T-helper 1 cell treated with Interleukin-12 subunit alpha and Interleukin-12 subunit beta and Interleukin-4 antibody, amounts not matched to agents 30 ng/mL and 1 ng/mL, for 36 hours (primary cell): ENCODE measurements at regions not wholly inside any gene's neighbourhood (a gene's known extent, or its start where the extent isn't known, plus 50 kb on each side); places are given as distances from the start of the nearest gene placed in this dataset.

Experiments used
- intact Hi-C: fragments of 100-400 bp; cut with micrococcal nuclease; formaldehyde crosslinking; loops from one replicate; pipeline ENCODE4 v1.15.1; 2024

- intact Hi-C loops = no loop called here
Measured at GRCh38 chr5:138631096-138631928, 56.1 kb upstream of the HSPA9 start.

- intact Hi-C loops = no loop called here
Measured at GRCh38 chr5:138629392-138629791, 54.2 kb upstream of the HSPA9 start.

- intact Hi-C loops = no loop called here
Measured at GRCh38 chr5:138626333-138626944, 51.2 kb upstream of the HSPA9 start.

GRCh38 chr5:138625134-138625533 lies 49.9 kb upstream of the HSPA9 start:
- intact Hi-C loops = no loop called here
